Activated CD8-positive, alpha-beta memory T cell treated with anti-CD3 and anti-CD28 coated beads for 48 hours (primary cell): ENCODE measurements at regions not wholly inside any gene's neighbourhood (a gene's known extent, or its start where the extent isn't known, plus 50 kb on each side); places are given as distances from the start of the nearest gene placed in this dataset.

Experiments
- DNase-seq, 3 experiments: peaks; one replicate each; pipeline ENCODE4 v3.0.0-alpha.2; 2020; ENCODE audit warnings: low read depth in 2 of 3, low spot score in 2 of 3

GRCh38 chr1:115577513-115577912 is 64.3 kb upstream of the VANGL1 start:
- DNase-seq = no peak

DNA sequence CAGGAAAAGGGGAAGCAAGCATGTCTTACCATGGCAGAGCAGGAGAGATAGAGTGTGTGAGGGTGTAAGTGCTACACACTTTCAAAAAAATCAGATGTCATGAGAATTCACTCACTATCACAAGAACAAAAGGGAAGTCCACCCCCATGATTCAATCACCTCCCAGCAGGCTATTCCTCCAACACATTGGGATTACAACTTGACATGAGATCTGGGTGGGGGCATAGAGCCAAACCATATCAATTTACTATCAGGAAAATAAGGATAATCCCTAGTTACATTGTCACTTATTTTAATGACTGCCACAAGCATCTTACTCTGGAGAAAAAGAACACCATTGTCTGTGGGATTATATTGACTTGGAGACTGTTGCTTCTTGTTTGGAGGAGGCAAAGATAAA is 66.1 kb upstream of the VANGL1 start:
- no peak for DNase-seq

DNA sequence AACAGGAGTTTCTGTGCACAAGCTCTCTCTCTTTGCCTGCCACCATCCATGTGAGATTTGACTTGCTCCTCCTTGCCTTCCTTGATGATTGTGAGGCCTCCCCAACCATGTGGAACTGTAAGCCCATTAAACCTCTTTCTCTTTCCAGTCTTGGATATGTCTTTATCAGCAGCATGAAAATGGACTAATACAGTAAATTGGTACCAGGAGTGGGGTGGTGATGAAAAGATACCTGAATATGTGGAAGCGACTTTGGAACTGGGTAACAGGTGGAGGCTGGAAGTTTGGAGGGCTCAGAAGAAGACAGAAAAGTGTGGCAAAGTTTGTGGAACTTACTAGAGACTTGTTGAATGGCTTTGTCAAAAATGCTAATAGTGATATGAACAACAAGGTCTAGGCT is 69.1 kb upstream of the VANGL1 start:
- no peak for DNase-seq

DNA sequence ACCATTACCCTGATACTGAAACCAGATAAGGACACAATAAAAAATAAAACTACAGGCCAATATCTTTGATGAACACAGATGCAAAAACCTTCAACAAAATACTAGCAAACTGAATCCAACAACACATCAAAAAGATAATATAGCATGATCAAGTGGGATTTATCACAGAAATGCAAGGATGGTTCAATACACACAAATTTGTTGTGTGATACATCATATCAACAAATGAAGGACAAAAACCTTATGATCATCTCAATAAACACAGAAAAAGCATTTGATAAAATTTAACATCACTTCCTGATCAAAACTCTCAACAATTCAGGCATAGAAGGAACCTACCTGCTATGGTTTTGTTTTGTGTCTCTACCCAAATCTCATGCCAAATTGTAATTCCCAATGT is 74.3 kb upstream of the VANGL1 start:
- DNase-seq = no peak

GRCh38 chr1:115565791-115566190 is 76.0 kb upstream of the VANGL1 start:
- no peak for DNase-seq

DNA sequence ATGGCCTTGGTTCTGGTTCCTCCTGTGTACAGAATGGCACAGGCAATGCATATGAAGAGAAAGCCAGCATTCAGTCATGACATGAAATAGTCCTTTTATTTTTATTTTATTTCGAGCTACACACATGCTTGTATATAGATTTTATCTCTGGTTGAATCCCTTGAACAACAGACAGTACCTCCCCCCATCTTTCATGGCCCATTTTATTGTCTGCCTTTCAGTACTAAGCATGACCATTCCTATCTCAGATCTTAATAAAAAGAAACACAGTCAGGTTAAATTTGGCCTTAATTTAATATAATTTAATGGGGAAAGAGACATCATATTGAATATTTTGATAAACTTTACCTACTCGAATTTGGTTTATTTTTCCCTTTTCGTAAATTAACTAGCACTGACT is 76.4 kb upstream of the VANGL1 start:
- DNase-seq = no peak

DNA sequence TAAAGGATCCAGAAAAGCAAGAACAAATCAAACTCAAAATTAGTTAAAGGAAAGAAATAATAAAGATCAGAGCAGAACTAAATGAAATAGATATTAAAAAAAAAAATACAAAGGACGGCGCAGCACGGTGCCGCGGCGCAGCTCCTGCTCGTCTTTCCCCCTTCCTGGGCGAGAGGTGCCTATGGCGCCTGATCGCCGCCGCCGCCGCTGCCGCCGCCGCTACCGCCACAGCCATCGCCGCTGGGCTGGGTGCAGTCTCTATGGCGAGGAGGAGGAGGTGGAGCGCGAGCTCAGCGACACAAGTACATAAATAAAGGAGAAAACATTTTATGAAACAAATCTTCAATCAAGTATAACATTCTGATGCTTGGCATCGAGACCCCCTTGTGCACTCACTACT is 77.6 kb upstream of the VANGL1 start:
- DNase-seq = no peak

GRCh38 chr1:115560027-115560426 is 81.7 kb upstream of the VANGL1 start:
- no peak for DNase-seq

- DNase-seq = no peak
Observed at GRCh38 chr1:115558275-115558674, 83.5 kb upstream of the VANGL1 start.

DNA sequence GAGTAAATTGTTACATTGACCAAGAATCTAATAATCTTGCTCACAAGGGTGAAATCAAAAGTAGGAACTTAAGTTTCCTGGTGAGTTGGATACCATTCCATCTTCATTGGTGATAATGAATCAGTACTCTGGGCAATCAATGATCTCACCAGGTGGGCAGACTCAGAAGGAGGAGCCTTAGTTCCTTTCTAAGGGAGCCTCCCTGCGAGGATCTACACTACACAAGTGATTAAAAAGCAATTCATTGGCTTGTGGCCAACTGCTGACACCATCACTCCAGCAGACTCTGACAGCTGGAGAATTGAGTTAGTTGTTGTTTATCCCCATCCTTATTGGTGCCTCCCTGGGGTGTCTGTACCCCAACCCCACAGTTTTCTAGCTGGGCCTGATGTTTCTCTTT is 84.1 kb upstream of the VANGL1 start:
- DNase-seq = no peak

DNA sequence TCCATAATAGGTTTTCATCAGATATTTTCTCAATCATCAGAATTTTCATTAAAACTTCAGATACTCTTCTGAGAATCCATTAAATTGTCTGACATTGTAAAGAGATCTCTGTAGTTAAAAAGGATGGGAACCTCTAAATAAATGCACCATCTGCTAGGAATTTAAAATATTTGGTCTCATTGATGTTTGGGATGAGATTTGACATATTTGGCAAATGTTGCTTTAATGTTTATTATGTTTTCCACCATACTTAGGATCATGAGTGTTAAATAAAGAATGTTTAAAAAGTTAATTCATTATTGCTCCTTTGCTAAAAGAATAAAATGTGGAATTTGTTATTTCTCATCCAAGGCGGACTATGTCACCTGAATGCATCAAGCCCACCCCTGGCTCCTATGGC is 85.5 kb upstream of the VANGL1 start:
- DNase-seq = no peak

- DNase-seq = no peak
Observed at GRCh38 chr1:115555446-115555845, 86.3 kb upstream of the VANGL1 start.

DNA sequence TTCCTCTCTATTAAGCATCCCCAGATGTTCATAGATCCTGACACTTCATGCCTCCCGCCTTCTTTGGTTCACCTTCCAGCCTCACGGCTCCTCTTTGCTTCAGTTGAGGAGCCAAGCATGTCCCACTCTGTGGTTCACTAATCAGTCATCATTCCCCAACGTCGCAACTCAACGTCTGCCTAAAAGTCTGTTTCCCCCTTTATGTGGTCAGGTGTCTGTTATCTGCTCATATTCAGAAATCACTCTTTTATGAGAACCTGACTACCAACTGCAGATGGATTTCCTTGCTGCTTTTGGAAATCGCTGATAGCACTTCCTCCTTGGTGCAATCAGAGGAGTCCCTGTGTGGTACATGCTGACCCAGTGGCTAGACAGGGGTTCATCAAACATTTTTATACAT is 94.1 kb upstream of the VANGL1 start:
- DNase-seq = no peak

GRCh38 chr1:115546846-115547245 is 94.9 kb upstream of the VANGL1 start:
- no peak for DNase-seq

DNA sequence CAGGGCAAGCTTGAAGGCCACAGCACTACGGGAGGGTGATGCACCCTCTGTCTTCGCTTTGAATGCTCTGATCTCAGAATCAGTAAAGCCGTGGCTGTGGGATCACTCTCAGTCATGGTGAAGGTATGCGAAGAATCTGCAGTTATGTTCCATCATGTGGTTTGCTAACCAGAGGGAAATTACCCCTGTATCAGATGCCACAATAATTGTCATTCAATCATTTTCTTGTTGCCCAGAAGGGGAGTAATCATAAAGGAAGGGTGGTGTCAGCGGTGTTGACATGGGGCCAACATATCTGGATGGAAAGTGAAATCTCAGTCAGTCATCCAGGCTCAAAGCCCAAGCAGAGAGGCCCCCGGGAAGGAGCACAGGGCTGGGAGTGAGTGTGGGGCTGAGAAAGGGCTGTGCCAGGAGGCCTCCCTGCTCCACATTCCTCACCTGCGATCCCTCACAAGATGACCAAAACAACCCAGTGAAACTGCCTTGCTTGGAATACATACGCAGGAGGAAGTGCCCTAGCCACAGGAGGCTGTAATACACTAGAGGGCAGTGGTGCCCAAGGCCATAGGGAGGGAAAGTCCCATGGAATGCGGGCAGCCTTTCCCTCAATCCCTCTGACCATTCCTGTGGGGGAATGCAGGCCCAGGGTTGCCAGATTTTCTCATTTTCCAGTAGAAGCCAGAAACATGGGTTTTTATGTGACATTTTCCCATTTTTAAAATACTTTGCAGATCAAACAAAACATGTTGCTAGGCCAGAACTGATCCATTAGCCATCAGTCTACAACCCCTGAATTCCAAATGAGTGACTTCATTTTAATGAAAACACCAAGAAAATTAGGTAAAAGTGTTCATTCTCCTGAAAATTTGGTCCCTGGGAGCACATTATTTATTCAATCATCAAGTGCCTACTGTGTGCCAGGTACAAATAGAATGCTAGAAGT is 95.7 kb upstream of the VANGL1 start:
- peak in 1 of 3 experiments; percentile 0 for DNase-seq

GRCh38 chr1:115545096-115545720 is 96.6 kb upstream of the VANGL1 start:
- DNase-seq = no peak

DNA sequence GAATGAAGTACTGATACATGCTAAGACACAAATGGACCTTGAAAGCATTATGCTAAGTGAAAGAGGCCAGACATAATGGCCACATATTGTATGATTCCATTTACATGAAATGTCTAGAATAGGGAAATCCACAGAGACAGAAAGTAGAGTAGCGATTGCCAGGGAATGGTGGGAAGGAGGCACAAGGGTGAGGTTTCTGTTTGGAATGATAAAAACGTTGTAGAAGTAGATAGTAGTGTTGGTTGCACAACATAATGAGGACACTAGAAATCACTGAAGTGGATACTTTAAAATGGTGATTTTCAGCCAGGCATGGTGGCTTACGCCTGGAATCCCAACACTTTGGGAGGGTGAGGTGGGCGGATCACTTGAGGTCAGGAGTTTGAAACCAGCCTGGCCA is 97.6 kb upstream of the VANGL1 start:
- no peak for DNase-seq

DNA sequence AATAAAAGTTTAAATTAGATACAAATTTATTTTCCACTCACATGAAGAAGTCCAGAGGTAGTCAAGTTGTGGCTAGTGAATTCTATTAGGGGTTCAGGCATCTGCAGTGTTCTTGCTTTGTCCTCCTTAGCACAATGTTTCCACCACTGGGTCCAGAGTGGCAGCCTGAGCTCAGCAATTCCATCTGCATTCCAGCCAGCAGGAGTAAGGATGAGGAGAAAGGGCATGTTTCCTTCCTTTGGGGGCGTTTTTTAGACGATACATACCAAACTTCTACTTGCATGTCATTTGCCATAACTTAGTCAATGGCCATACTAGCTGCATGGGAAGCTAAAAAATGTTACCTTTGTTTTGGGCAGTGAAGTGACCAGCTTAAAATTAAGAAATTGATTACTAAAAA is 98.5 kb upstream of the VANGL1 start:
- DNase-seq = no peak

GRCh38 chr1:115539736-115540135 is 102.0 kb upstream of the VANGL1 start:
- no peak for DNase-seq

- no peak for DNase-seq
Observed at GRCh38 chr1:115539061-115539460, 102.7 kb upstream of the VANGL1 start.

DNA sequence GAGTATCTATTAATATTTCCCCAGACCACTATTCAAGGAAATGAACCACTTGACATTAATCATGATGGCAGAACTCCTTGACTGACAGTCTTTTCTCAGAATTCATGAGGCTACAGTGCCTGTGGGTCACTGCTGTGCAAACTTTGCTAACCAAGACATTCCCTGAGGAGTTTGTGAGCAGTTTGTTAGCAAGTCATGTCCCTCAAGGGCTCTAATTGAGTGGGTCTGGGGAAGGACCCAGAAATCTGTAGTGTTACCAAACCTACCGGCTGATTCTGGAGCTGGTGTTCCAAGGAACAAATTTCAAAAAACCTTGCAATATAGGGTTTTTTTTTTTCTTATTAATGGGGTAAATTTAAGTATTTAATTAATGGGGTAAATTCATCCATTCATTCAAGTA is 103.2 kb upstream of the VANGL1 start:
- DNase-seq = no peak

GRCh38 chr1:115537415-115537814 is 104.4 kb upstream of the VANGL1 start:
- no peak for DNase-seq
